ENCODE measurements at regions not wholly inside any gene's neighbourhood (a gene's known extent, or its start where the extent isn't known, plus 50 kb on each side); places are given as distances from the start of the nearest gene placed in this dataset.

GRCh38 chr9:1455766-1456165, 405.6 kb downstream of the DMRT2 start:
- TF ChIP-seq, protein P1, sequence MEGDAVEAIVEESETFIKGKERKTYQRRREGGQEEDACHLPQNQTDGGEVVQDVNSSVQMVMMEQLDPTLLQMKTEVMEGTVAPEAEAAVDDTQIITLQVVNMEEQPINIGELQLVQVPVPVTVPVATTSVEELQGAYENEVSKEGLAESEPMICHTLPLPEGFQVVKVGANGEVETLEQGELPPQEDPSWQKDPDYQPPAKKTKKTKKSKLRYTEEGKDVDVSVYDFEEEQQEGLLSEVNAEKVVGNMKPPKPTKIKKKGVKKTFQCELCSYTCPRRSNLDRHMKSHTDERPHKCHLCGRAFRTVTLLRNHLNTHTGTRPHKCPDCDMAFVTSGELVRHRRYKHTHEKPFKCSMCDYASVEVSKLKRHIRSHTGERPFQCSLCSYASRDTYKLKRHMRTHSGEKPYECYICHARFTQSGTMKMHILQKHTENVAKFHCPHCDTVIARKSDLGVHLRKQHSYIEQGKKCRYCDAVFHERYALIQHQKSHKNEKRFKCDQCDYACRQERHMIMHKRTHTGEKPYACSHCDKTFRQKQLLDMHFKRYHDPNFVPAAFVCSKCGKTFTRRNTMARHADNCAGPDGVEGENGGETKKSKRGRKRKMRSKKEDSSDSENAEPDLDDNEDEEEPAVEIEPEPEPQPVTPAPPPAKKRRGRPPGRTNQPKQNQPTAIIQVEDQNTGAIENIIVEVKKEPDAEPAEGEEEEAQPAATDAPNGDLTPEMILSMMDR (IDR thresholded peaks at IDR 0.05), result no peak
- TF ChIP-seq POLR2A (IDR thresholded peaks at IDR 0.05) (no peak), POLR2AphosphoS5 (IDR thresholded peaks at IDR 0.05) (no peak)
